GM23338 (cell line): ENCODE measurements at regions not wholly inside any gene's neighbourhood (a gene's known extent, or its start where the extent isn't known, plus 50 kb on each side); places are given as distances from the start of the nearest gene placed in this dataset.

Source experiments
- ATAC-seq: fragments of 200-7000 bp; cut with Tn5 transposase; 3 replicates; pipeline ENCODE4 v1.9.1; 2020
- DNase-seq: peaks from one replicate; pipeline ENCODE4 v3.0.0-alpha.2; 2015; ENCODE audit warnings: low spot score
- H2AFZ ChIP-seq: fragments of 200-600 bp; sonication (generic); 2 replicates; pipeline ENCODE4 v1.8.0; 2016; ENCODE audit warnings: antibody characterized with exemption, mild to moderate bottlenecking, moderate library complexity
- H3F3A ChIP-seq: fragments of 200-600 bp; sonication (generic); replicated peaks from 2 replicates; pipeline ENCODE4 v1.8.0; 2017; ENCODE audit warnings: antibody characterized with exemption, mixed run types, low read depth
- H3K27ac ChIP-seq: fragments of 200-600 bp; sonication (generic); 2 replicates; pipeline ENCODE4 v1.6.1; 2016; ENCODE audit warnings: low read depth
- H3K27me3 ChIP-seq: fragments of 200-600 bp; sonication (generic); 2 replicates; pipeline ENCODE4 v1.8.0; 2016; ENCODE audit warnings: mild to moderate bottlenecking, mixed run types, moderate library complexity; ENCODE audit not compliant: insufficient read depth
- H3K36me3 ChIP-seq: fragments of 200-600 bp; sonication (generic); 2 replicates; pipeline ENCODE4 v1.8.0; 2016; ENCODE audit warnings: mild to moderate bottlenecking; ENCODE audit not compliant: insufficient read depth
- H3K4me1 ChIP-seq: fragments of 200-600 bp; sonication (generic); 2 replicates; pipeline ENCODE4 v1.8.0; 2016; ENCODE audit warnings: mild to moderate bottlenecking, moderate library complexity; ENCODE audit not compliant: insufficient read depth
- H3K4me2 ChIP-seq: fragments of 200-600 bp; sonication (generic); 2 replicates; pipeline ENCODE4 v1.7.1; 2017; ENCODE audit warnings: mixed run types
- H3K4me3 ChIP-seq: fragments of 200-600 bp; sonication (generic); 2 replicates; pipeline ENCODE4 v1.6.1; 2016; ENCODE audit warnings: mixed run types
- H3K79me2 ChIP-seq: fragments of 200-600 bp; sonication (generic); replicated peaks from 2 replicates; pipeline ENCODE4 v1.8.0; 2017; ENCODE audit warnings: mild to moderate bottlenecking; ENCODE audit not compliant: insufficient read depth
- H3K9me2 ChIP-seq: fragments of 200-600 bp; sonication (generic); 2 replicates; pipeline ENCODE4 v1.8.0; 2017; ENCODE audit not compliant: insufficient read depth
- H4K20me1 ChIP-seq: fragments of 200-600 bp; sonication (generic); replicated peaks from 2 replicates; pipeline ENCODE4 v1.8.0; 2017; ENCODE audit warnings: mild to moderate bottlenecking; ENCODE audit not compliant: insufficient read depth
- H3K27ac Mint-ChIP-seq: 2 replicates; pipeline ENCODE4 v1.8.0; 2020; ENCODE audit warnings: inconsistent platforms, mild to moderate bottlenecking, moderate library complexity, mixed read lengths
- H3K27me3 Mint-ChIP-seq: 3 replicates; pipeline ENCODE4 v1.8.0; 2022; ENCODE audit warnings: low read depth, mild to moderate bottlenecking, moderate library complexity, mixed read lengths, inconsistent platforms; ENCODE audit not compliant: insufficient read depth, poor library complexity
- H3K36me3 Mint-ChIP-seq: 3 replicates; pipeline ENCODE4 v1.8.0; 2021; ENCODE audit warnings: low read depth, mild to moderate bottlenecking, inconsistent platforms, moderate library complexity, mixed read lengths
- H3K4me1 Mint-ChIP-seq: 3 replicates; pipeline ENCODE4 v1.8.0; 2020; ENCODE audit warnings: mild to moderate bottlenecking, inconsistent platforms, mixed read lengths
- H3K4me3 Mint-ChIP-seq: 3 replicates; pipeline ENCODE4 v1.8.0; 2021; ENCODE audit warnings: moderate library complexity, mild to moderate bottlenecking, inconsistent platforms, mixed read lengths
- H3K9me3 Mint-ChIP-seq: 3 replicates; pipeline ENCODE4 v1.8.0; 2020; ENCODE audit warnings: moderate library complexity, mild to moderate bottlenecking, inconsistent platforms, mixed read lengths
- CREB1 ChIP-seq: fragments of 250-450 bp; sonication (Bioruptor Pico); IDR thresholded peaks from 2 replicates; pipeline ENCODE4 v1.5.0; 2020; ENCODE audit warnings: low read depth, mild to moderate bottlenecking, moderate library complexity
- ETS1 ChIP-seq: IDR thresholded peaks from 2 replicates; pipeline ENCODE4 v1.6.1; 2016; ENCODE audit warnings: antibody characterized with exemption
- NANOG ChIP-seq: IDR thresholded peaks from 2 replicates; pipeline ENCODE4 v1.6.1; 2016; ENCODE audit warnings: antibody characterized with exemption, borderline replicate concordance
- ZNF462 ChIP-seq: fragments of 250-450 bp; sonication (Bioruptor Pico); IDR thresholded peaks from 2 replicates; pipeline ENCODE4 v1.5.0; 2020; ENCODE audit warnings: mild to moderate bottlenecking, moderate library complexity

- peaks cover 2% of the 10 kb centered on the region; the same call in 1 of the 3 replicates for H3K9me3 Mint-ChIP-seq
- H3K27ac ChIP-seq: no peak overlapping the region
- no peaks in the 10 kb centered on the region for H3K27me3 ChIP-seq
- ATAC-seq: no peak
- no peaks in the 10 kb centered on the region for H3K36me3 ChIP-seq
- H4K20me1 ChIP-seq: no peaks in the 10 kb centered on the region
- no peak overlapping the region for H3K27ac Mint-ChIP-seq
- no peak overlapping the region for H3K4me2 ChIP-seq
- 0 out of 2 replicates have a peak, but pooled peaks cover 3% of the 10 kb centered on the region for H3K9me2 ChIP-seq
- no peaks in the 10 kb centered on the region for H3K79me2 ChIP-seq
- peaks cover 13% of the 10 kb centered on the region for H3K27me3 Mint-ChIP-seq
- TF ChIP-seq NANOG: no peak
- no peak for TF ChIP-seq ZNF462 (CRISPR knock-in tag)
- TF ChIP-seq ETS1: no peak
- DNase-seq: no peak
- 0 out of 3 replicates have a peak, but pooled peaks cover 1% of the 10 kb centered on the region for H3K36me3 Mint-ChIP-seq
- H2AFZ ChIP-seq: no peak overlapping the region
- no peak overlapping the region for H3K4me3 Mint-ChIP-seq
- H3K4me1 ChIP-seq: no peaks in the 10 kb centered on the region
- H3K4me1 Mint-ChIP-seq: peaks cover 6% of the 10 kb centered on the region; the same call in 2 of the 3 replicates
- H3F3A ChIP-seq: no peaks in the 10 kb centered on the region
- H3K4me3 ChIP-seq: no peak overlapping the region
Observed at GRCh38 chr4:184958923-184959210, 59.4 kb upstream of the HELT start.

- no peak overlapping the region for H2AFZ ChIP-seq
- H3K9me3 Mint-ChIP-seq: peaks cover 6% of the 10 kb centered on the region; the same call in 2 of the 3 replicates
- DNase-seq (no peak), ATAC-seq (no peak)
- H3K4me3 ChIP-seq: no peak overlapping the region
- H3K27ac ChIP-seq: no peak overlapping the region
- H3K4me3 Mint-ChIP-seq: no peak overlapping the region
- no peaks in the 10 kb centered on the region for H3K36me3 ChIP-seq
- H3K36me3 Mint-ChIP-seq: 0 out of 3 replicates have a peak, but pooled peaks cover 3% of the 10 kb centered on the region
- no peaks in the 10 kb centered on the region for H4K20me1 ChIP-seq
- H3K27me3 Mint-ChIP-seq: peaks cover 11% of the 10 kb centered on the region
- no peaks in the 10 kb centered on the region for H3F3A ChIP-seq
- 0 out of 2 replicates have a peak, but pooled peaks cover 3% of the 10 kb centered on the region for H3K9me2 ChIP-seq
- no peaks in the 10 kb centered on the region for H3K4me1 ChIP-seq
- no peaks in the 10 kb centered on the region for H3K79me2 ChIP-seq
- peaks cover 6% of the 10 kb centered on the region; the same call in 2 of the 3 replicates for H3K4me1 Mint-ChIP-seq
- H3K27ac Mint-ChIP-seq: no peak overlapping the region
- H3K27me3 ChIP-seq: no peaks in the 10 kb centered on the region
- no peak overlapping the region for H3K4me2 ChIP-seq
- TF ChIP-seq ZNF462 (CRISPR knock-in tag) (no peak), CREB1 (CRISPR knock-in tag) (no peak)
Observed at GRCh38 chr4:184959309-184959708, 59.0 kb upstream of the HELT start.
